ENCODE measurements at regions not wholly inside any gene's neighbourhood (a gene's known extent, or its start where the extent isn't known, plus 50 kb on each side); places are given as distances from the start of the nearest gene placed in this dataset.

DNA sequence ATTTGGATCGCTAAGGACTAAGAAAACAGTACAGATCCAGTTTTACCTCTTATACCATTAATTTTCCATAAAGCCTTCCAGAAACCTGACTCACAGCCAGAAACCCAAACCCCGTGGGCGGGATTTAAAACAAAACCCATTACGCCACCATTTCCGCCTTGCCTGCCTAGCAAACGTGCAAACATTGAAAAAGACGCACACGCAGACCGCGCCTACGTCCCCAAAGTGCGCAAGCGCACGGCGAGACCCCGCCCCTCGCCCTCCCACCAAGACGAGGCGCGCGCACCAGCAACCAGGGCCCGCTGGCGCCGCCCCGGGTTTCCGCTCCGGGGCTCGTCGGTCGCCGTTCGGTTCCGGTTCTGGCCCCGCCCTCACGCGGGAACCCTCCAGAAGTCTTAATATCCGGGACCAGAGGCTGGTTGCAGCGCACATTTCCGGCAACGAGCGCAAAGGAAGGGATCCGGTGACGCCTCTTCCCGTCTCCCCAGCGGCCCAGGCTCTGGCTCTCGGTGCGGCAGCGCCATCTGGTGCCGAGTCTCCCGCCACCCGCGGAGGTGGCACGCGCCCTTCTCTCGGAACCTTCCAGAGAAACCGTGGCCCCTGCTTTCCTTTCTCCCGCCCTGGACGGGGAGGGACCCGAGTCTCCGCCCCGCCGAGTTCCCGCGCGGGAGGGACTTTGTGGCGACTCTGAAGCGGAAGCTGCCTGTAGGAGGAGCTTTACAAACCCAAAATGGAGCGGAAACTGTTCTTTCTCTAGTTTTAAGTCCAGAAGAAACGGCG is 256.9 kb upstream of the STARD13 start (continued):
- TF ChIP-seq, protein P1, sequence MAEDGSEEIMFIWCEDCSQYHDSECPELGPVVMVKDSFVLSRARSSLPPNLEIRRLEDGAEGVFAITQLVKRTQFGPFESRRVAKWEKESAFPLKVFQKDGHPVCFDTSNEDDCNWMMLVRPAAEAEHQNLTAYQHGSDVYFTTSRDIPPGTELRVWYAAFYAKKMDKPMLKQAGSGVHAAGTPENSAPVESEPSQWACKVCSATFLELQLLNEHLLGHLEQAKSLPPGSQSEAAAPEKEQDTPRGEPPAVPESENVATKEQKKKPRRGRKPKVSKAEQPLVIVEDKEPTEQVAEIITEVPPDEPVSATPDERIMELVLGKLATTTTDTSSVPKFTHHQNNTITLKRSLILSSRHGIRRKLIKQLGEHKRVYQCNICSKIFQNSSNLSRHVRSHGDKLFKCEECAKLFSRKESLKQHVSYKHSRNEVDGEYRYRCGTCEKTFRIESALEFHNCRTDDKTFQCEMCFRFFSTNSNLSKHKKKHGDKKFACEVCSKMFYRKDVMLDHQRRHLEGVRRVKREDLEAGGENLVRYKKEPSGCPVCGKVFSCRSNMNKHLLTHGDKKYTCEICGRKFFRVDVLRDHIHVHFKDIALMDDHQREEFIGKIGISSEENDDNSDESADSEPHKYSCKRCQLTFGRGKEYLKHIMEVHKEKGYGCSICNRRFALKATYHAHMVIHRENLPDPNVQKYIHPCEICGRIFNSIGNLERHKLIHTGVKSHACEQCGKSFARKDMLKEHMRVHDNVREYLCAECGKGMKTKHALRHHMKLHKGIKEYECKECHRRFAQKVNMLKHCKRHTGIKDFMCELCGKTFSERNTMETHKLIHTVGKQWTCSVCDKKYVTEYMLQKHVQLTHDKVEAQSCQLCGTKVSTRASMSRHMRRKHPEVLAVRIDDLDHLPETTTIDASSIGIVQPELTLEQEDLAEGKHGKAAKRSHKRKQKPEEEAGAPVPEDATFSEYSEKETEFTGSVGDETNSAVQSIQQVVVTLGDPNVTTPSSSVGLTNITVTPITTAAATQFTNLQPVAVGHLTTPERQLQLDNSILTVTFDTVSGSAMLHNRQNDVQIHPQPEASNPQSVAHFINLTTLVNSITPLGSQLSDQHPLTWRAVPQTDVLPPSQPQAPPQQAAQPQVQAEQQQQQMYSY (CRISPR knock-in tag; IDR thresholded peaks at IDR 0.05): no peak
- TF ChIP-seq NRF1 (conservative IDR thresholded peaks at IDR 0.05; ENCODE audit: low read depth, low read length) (peak; percentile 85), STAT1 (conservative IDR thresholded peaks at IDR 0.05) (no peak), WRNIP1 (IDR thresholded peaks at IDR 0.05; ENCODE audit: borderline replicate concordance, low read depth, low read length) (no peak)
- TF ChIP-seq, protein P2, sequence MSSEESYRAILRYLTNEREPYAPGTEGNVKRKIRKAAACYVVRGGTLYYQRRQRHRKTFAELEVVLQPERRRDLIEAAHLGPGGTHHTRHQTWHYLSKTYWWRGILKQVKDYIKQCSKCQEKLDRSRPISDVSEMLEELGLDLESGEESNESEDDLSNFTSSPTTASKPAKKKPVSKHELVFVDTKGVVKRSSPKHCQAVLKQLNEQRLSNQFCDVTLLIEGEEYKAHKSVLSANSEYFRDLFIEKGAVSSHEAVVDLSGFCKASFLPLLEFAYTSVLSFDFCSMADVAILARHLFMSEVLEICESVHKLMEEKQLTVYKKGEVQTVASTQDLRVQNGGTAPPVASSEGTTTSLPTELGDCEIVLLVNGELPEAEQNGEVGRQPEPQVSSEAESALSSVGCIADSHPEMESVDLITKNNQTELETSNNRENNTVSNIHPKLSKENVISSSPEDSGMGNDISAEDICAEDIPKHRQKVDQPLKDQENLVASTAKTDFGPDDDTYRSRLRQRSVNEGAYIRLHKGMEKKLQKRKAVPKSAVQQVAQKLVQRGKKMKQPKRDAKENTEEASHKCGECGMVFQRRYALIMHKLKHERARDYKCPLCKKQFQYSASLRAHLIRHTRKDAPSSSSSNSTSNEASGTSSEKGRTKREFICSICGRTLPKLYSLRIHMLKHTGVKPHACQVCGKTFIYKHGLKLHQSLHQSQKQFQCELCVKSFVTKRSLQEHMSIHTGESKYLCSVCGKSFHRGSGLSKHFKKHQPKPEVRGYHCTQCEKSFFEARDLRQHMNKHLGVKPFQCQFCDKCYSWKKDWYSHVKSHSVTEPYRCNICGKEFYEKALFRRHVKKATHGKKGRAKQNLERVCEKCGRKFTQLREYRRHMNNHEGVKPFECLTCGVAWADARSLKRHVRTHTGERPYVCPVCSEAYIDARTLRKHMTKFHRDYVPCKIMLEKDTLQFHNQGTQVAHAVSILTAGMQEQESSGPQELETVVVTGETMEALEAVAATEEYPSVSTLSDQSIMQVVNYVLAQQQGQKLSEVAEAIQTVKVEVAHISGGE (CRISPR knock-in tag; IDR thresholded peaks at IDR 0.05): no peak

All from GM12878 (cell line).